Activated B cell treated with CpG ODN at 0.5 μM for 24 hours (primary cell): ENCODE measurements at regions not wholly inside any gene's neighbourhood (a gene's known extent, or its start where the extent isn't known, plus 50 kb on each side); places are given as distances from the start of the nearest gene placed in this dataset.
A peak's percentile ranks its signal among the peaks of the same experiment; 100 is the strongest.

Experiments used
- ATAC-seq: fragments of 200-7000 bp; cut with Tn5 transposase; one replicate; pipeline ENCODE4 v1.10.0; 2021; ENCODE audit warnings: low read depth, mild to moderate bottlenecking, moderate library complexity
- CTCF ChIA-PET: fragments of 350-600 bp; sonication (Branson Sonifier 250); formaldehyde crosslinking; loops from one replicate; lab custom pipeline; 2021; ENCODE audit warnings: antibody characterized with exemption; lab: Charles Lee
- POLR2A ChIA-PET: fragments of 350-600 bp; sonication (Branson Sonifier 250); formaldehyde crosslinking; loops from one replicate; lab custom pipeline; 2021; ENCODE audit warnings: antibody characterized with exemption; lab: Charles Lee
- DNase-seq: peaks from one replicate; pipeline ENCODE4 v3.0.0; 2022
- H3K27ac Mint-ChIP-seq: one replicate; pipeline ENCODE4 v1.8.0; 2020; ENCODE audit warnings: mixed read lengths
- H3K27me3 Mint-ChIP-seq: one replicate; pipeline ENCODE4 v1.8.0; 2021; ENCODE audit warnings: mixed read lengths
- H3K36me3 Mint-ChIP-seq: one replicate; pipeline ENCODE4 v1.8.0; 2021; ENCODE audit warnings: low read depth, mixed read lengths
- H3K4me1 Mint-ChIP-seq: one replicate; pipeline ENCODE4 v1.8.0; 2021; ENCODE audit warnings: mixed read lengths
- H3K4me3 Mint-ChIP-seq: one replicate; pipeline ENCODE4 v1.8.0; 2020; ENCODE audit warnings: mild to moderate bottlenecking, mixed read lengths
- H3K9me3 Mint-ChIP-seq: one replicate; pipeline ENCODE4 v1.8.0; 2020; ENCODE audit warnings: mixed read lengths
- intact Hi-C: fragments of 100-400 bp; cut with micrococcal nuclease; formaldehyde crosslinking; loops from one replicate; pipeline ENCODE4 v1.15.1; 2024
- TF ChIP-seq, protein P1 (sequence below): fragments of 200-600 bp; IDR thresholded peaks from one replicate; pipeline ENCODE4 v1.8.0; 2022; ENCODE audit warnings: antibody characterized with exemption, mild to moderate bottlenecking

DNA sequence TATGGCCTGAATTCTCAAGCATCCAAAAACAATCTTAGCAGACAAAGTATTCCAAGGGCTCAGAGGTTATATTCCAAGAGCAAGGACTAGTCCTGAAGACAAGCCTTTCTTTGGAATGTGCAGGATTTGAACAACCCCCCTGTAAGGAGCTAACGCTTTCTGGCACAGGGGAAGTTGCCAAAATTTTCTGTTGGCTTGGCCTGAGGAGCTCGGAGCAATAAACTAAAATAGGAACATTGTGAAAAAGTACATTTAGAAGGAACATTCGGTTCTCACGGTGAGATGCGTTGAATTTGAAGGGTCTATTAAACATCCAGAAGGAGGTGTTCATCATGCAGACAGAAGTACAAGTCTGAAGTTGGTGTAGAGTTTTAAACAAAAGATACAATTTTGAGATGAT is 1030.5 kb upstream of the CELF2 start:
- H3K36me3 Mint-ChIP-seq = no peaks in the 10 kb centered on the region
- ChIA-PET POLR2A (no interaction called here), CTCF (no interaction called here)
- TF ChIP-seq, protein P1, sequence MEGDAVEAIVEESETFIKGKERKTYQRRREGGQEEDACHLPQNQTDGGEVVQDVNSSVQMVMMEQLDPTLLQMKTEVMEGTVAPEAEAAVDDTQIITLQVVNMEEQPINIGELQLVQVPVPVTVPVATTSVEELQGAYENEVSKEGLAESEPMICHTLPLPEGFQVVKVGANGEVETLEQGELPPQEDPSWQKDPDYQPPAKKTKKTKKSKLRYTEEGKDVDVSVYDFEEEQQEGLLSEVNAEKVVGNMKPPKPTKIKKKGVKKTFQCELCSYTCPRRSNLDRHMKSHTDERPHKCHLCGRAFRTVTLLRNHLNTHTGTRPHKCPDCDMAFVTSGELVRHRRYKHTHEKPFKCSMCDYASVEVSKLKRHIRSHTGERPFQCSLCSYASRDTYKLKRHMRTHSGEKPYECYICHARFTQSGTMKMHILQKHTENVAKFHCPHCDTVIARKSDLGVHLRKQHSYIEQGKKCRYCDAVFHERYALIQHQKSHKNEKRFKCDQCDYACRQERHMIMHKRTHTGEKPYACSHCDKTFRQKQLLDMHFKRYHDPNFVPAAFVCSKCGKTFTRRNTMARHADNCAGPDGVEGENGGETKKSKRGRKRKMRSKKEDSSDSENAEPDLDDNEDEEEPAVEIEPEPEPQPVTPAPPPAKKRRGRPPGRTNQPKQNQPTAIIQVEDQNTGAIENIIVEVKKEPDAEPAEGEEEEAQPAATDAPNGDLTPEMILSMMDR = no peak
- H3K27me3 Mint-ChIP-seq = no peaks in the 10 kb centered on the region
- no peak for DNase-seq
- H3K4me3 Mint-ChIP-seq = no peak overlapping the region
- peaks cover 10% of the 10 kb centered on the region for H3K9me3 Mint-ChIP-seq
- intact Hi-C loops = no loop called here
- ATAC-seq = no peak
- H3K27ac Mint-ChIP-seq = no peak overlapping the region
- no peaks in the 10 kb centered on the region for H3K4me1 Mint-ChIP-seq

DNA sequence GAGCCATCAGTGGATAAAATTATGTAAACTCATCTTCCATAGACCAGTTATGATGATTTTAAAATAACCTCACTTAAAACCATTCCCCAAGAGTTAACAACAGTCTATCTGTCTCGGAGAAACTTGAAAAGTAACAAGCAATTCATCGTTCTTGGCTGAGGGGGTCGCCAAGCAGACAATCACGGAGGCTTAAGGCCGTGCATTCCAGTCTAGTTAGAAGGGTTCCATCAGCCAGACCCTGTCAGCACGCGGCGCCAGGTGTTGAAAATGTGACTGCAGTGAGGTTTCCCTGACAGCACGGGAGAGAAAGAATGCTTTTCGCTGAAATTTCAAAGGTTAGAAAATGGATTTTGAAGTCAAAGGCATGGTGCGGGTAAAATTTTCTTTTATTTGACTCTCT is 1025.0 kb upstream of the CELF2 start:
- H3K4me1 Mint-ChIP-seq = no peaks in the 10 kb centered on the region
- H3K27ac Mint-ChIP-seq = no peak overlapping the region
- peaks cover under 1% of the 10 kb centered on the region for H3K9me3 Mint-ChIP-seq
- DNase-seq (no peak), ATAC-seq (no peak)
- TF ChIP-seq, protein P1 = no peak
- H3K4me3 Mint-ChIP-seq = no peak overlapping the region
- no peaks in the 10 kb centered on the region for H3K27me3 Mint-ChIP-seq
- ChIA-PET POLR2A (no interaction called here), CTCF (no interaction called here)
- intact Hi-C loops = no loop called here
- no peaks in the 10 kb centered on the region for H3K36me3 Mint-ChIP-seq

DNA sequence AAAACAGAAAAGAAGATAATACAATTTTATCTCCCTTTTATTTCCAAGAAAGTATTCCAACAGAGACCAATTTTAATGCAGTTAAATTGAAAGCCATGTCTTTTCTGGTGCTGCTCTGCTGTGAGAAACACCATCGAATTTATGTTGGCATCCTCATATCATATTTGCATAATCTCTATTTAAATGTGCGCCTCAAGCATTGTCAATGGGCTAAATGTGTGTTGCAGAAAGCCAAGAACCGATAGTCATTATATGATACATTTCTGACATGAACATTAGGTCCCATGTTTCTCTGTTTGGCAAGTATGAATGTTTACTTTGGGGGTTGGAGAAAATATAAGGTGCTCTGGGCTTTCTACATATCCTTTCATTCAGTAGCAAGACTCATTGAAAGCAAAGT is 1023.5 kb upstream of the CELF2 start:
- TF ChIP-seq, protein P1 = no peak

DNA sequence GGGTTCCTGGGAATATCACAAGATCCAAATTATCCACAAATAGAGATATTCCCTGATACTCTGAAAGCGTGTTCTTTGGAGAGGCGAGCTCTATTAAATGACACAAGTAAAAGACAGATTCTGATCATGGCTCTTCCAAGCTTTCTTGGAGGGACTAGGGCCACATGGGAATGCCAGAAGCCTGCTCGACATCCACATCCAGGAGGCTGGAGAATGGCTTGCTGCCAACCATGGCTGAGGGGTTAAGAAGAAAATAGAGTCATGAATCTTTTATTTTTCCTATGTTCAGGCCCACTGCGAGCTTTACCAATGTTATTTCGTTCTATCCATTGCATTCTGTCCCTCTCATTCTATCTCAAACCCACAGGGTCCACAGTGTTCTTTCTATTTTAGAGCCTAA is 1018.0 kb upstream of the CELF2 start:
- no peaks in the 10 kb centered on the region for H3K36me3 Mint-ChIP-seq
- no peak overlapping the region for H3K4me3 Mint-ChIP-seq
- ChIA-PET POLR2A (no interaction called here), CTCF (no interaction called here)
- no peaks in the 10 kb centered on the region for H3K4me1 Mint-ChIP-seq
- DNase-seq (no peak), ATAC-seq (no peak)
- intact Hi-C loops = no loop called here
- TF ChIP-seq, protein P1 = no peak
- no peaks in the 10 kb centered on the region for H3K27me3 Mint-ChIP-seq
- peaks cover 4% of the 10 kb centered on the region for H3K9me3 Mint-ChIP-seq
- no peak overlapping the region for H3K27ac Mint-ChIP-seq

More for the DNA sequence above, 1023.5 kb upstream of the CELF2 start:
- intact Hi-C loops = no loop called here
- H3K4me3 Mint-ChIP-seq = no peak overlapping the region
- CTCF ChIA-PET = no interaction called here
- POLR2A ChIA-PET = no interaction called here
- no peak overlapping the region for H3K27ac Mint-ChIP-seq
- no peak for ATAC-seq
- DNase-seq = no peak
- no peaks in the 10 kb centered on the region for H3K4me1 Mint-ChIP-seq
- H3K36me3 Mint-ChIP-seq = no peaks in the 10 kb centered on the region
- H3K27me3 Mint-ChIP-seq = no peaks in the 10 kb centered on the region
- H3K9me3 Mint-ChIP-seq = peaks cover 4% of the 10 kb centered on the region

DNA sequence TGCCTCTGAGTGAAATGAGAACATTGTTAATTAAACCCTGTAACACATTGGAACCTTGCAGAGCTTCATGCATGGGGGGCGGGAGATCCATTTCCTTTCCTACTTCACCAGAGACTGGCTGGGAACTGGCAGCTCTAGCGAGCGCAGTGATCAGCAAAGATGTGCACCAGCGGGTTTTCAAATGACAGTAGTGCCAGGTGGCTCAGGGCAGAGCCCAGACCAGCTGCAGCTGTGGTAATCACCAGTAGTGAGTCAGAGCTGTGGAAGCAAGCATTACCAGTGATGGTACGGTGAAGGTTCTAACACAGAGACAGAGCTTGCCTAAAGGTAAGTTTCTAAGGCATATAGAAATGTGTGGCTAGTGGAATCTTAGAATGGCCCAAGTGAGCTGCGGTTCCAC is 1009.7 kb upstream of the CELF2 start:
- POLR2A ChIA-PET = no interaction called here
- Mint-ChIP-seq H3K36me3 (no peaks in the 10 kb centered on the region), H3K4me1 (peaks cover 6% of the 10 kb centered on the region), H3K27me3 (no peaks in the 10 kb centered on the region), H3K27ac (peak overlapping the region; percentile 9), H3K4me3 (no peak overlapping the region), H3K9me3 (no peaks in the 10 kb centered on the region)
- DNase-seq (no peak), ATAC-seq (peak; percentile 66)
- TF ChIP-seq, protein P1 = no peak
- CTCF ChIA-PET = no interaction called here
- intact Hi-C loops = no loop called here
